Ureter (tissue), 1 donor: ENCODE measurements at regions not wholly inside any gene's neighbourhood (a gene's known extent, or its start where the extent isn't known, plus 50 kb on each side); places are given as distances from the start of the nearest gene placed in this dataset.

Experiments used
- DNase-seq: peaks from one replicate; pipeline ENCODE4 v3.0.0-alpha.2; 2020; ENCODE audit warnings: low spot score
- donor health status: DM: yes; HTN: yes; CAD: no.

DNA sequence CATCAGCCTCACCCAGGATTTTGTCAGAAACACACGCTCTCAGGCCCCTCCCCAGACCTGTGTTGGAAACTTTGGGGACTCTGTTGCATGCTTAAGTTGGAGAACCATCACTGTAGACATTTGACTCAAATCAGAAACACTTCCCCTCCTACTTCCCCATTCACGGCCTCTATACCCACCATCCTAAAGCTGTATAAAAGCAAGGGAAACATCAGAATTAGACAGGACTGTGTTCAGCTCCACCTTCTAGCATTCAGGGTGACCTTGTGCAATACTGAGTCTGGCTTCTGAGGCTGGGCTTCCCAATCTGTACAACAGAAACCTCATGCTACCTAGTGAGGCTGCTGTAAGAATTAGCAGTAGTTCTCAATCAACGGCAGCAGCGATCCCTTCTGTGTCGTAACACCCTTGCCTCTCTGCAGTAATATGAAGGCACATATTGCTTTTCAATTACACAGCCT lies 252.3 kb downstream of the LY86 start:
- DNase-seq, result no peak

DNA sequence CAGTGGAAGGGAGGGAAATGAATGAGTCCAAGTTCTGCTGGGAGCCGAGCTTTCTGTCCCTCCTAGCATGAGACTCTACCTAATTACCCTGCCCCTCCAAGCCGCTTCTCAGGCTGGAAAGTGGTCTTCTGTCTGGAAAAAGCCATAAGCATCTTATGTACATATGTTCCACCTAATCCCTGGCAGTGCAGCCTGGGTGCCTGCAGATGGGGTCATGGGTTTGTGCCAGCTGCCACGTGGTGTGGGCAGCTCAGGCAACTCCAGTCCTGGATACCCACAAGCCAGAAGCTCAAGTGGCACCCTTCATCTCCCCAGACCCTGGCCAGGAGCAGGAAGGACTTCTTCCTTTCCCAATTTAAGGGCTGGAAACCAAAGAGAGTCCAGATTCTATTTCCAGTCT lies 253.1 kb downstream of the LY86 start:
- no peak for DNase-seq

GRCh38 chr6:6842291-6842690 lies 253.8 kb downstream of the LY86 start:
- DNase-seq, result no peak

DNA sequence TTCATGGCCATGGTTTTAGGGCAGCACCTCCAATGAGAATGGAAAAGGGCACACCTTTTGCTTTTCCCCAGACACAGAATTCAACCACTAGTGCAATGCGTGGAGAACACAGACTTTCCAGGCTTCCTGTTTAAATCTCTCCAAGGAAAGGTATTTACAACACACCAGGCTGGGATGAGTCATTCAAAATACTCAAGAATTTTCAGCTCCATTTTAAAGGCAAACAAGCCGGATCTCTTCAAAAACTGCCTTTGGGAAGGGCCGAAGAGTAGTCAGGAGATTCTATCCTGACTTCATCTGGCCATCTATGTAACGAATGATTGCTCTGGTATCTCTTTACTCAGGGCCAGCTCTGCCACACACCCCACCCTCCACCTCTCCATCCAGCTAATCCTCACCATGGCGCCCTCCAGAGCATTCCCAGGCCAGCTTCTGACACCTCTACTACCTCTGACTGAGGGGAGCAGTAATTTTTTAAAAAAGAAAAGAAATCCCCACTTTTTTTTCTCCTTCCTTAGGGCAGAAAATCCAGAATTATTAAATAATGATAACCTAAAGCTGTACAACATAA lies 254.6 kb downstream of the LY86 start:
- no peak for DNase-seq

- DNase-seq, result no peak
Measured at GRCh38 chr6:6843777-6844176, 255.3 kb downstream of the LY86 start.

DNA sequence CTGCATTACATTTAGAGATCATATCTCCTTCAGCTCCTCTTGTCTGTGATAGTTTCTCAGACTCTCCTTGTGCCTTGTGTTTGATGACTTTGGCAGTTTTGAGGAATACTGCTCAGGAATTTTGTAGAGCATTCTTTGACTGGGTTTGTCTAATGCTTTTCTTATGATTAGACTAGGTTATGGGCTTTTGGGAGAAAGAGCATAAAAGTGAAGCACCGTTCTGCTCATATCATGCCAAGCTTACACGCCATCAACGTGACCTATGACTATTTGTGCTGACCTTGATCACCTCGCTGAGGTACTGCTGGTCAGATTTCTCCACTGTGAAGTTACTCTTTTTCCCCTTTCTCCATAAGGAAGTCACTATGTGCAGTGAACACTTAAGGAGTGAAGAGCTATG lies 256.0 kb downstream of the LY86 start:
- no peak for DNase-seq

DNA sequence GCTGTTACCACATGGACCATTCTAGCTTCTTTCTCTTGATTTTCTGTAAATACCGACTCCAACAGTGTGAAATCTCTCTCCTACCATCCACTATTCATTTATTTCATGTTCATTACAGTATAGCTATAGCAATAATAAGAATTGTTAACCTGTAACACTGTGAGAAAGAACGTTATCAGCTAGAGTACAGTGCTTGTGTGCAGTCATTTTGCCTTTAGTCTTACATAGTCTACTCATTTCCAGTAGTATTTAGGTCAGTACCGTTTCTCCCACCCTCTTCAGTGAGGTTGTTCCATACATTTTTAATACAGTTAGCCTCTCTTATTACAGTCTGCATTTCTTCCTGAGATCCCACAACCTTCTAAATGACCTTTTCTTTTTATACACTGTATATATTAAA lies 257.1 kb downstream of the LY86 start:
- no peak for DNase-seq

DNA sequence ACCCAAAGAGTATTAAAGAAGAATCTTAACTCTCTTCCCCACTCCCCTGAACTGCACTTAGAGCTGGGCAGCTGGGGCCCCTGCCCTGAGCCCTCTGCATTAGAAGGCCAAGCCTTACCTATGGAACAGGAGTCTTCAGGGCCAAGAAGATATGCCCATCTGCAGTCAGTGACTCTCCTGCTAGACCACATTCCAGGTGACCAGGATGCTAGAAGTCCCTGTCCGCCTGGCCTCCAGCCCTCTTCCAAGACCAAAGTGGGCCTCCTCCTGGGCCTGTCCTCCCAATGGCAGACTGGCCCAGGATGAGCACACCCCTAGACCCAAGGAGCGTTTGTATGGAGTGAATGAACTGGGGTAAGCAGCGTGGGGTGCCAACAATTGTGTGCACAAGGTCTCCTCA lies 259.1 kb downstream of the LY86 start:
- DNase-seq, result no peak

GRCh38 chr6:6851059-6851948 lies 256.5 kb upstream of the RREB1 start:
- peak; percentile 77 for DNase-seq

- DNase-seq, result no peak
Measured at GRCh38 chr6:6851949-6852261, 255.9 kb upstream of the RREB1 start.

DNA sequence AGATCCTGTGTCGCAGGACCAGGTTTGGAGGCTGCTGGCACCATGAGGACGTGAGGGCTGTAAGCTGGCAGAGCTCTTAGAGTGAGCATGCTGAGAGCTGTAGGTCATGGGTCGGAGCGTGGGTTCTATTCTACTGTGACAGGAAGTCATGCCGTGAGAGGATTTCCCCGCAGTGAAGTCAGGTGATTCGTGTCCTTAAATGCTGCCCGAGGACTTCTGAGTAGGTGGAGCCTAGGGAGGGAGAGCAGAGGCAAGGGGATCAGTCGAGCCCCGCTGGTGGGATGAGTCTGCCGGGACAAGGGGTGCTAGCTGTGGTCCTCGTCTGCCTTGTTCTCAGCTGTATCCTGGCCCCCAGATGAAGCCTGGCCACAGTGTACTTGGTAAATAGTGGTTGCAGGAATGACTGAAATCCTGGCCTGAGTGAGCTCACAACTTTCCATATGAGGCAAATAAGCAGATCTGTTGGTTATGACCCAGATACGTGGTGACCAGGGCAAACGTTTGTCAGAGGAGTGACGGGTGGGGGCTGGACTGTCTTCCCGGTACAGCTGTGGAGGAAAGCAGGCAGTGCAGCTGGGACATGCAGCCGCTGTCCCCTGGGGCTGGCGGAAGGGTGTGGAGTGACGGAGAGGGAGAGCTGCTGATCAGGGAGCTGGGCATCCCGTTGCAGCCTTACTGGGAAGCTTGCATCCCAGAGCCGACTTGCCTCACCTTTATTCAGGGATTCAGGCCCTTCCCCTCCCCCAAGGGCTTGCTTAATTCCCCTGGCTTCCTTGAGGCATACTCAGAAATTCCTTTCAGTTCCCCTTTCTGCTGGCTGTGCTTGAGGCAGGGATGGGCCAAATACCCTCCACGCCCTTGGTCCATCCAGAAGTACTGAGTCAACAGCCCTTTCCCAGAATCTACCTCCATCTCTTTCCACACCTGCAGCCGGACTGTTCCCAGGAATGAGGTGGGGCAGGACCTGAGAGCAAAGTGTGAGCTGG lies 250.9 kb upstream of the RREB1 start:
- peak; percentile 78 for DNase-seq

- DNase-seq, result no peak
Measured at GRCh38 chr6:6857528-6857927, 250.2 kb upstream of the RREB1 start.

DNA sequence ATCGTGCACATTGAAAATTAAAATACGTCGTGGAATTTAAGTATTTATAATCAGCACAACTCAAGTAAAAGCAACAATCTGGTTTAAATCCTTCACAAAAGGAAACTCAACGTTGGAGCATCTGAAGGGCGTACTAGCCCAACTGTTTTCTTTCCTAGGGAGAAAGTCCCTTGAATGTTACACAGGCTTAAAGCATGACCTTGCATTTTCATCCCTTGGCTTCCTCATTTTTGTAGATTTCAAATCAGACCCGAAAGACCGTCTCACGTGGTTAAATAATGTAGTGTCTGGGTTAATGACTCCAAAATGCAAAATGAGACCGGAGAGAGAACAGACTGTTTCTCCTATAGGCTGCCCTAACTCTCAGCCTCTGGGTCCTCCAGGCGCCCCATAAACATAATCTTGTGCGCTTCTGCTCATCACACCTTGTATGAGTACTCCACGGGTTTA lies 249.2 kb upstream of the RREB1 start:
- no peak for DNase-seq

- no peak for DNase-seq
Measured at GRCh38 chr6:6859105-6859504, 248.7 kb upstream of the RREB1 start.

GRCh38 chr6:6859722-6860121 lies 248.0 kb upstream of the RREB1 start:
- no peak for DNase-seq

DNA sequence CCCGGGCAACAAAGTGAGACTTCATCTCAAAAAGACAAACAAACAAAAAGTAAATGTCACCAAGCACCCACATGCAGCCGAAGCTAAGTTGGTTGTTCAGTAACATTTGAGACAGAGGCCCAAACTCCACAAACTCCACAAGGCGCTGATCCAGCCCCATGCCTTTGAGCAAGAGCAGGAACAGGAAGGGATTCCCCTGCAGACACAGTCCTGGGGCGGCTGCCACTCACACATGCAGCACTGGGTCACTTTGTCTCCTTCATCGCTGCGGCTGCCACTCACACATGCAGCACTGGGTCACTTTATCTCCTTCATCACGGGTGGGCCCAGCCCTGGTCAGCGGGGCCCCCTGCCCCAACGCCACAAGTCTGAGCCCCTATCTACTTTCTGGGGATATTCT lies 246.9 kb upstream of the RREB1 start:
- no peak for DNase-seq

- DNase-seq, result no peak
Measured at GRCh38 chr6:6861351-6861894, 246.3 kb upstream of the RREB1 start.

DNA sequence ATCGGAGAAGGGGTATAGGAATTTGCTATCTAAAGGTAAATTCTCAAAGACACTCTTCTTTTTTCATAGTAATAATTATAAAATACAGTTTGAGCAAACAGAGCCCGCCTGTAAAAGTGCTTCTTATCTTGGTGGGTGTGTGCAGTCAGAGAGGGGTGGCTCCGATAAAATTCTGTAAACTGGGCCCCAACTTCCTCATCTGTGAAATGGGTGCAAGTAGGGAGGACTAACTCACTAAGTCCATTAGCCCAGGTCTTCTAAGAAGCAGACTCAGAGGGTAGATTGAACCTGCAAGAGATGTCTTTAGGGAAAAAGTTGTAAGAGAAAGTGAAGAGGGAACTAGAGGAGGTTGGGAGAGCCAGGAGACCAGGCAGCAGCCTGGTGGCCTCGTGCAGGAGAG lies 245.8 kb upstream of the RREB1 start:
- no peak for DNase-seq

- no peak for DNase-seq
Measured at GRCh38 chr6:6863970-6864639, 243.7 kb upstream of the RREB1 start.

GRCh38 chr6:6865611-6866010 lies 242.2 kb upstream of the RREB1 start:
- DNase-seq, result no peak

- no peak for DNase-seq
Measured at GRCh38 chr6:6866656-6867403, 240.9 kb upstream of the RREB1 start.
